GM12878 (cell line): ENCODE measurements at regions not wholly inside any gene's neighbourhood (a gene's known extent, or its start where the extent isn't known, plus 50 kb on each side); places are given as distances from the start of the nearest gene placed in this dataset.

ENCODE experiments used
- CREM ChIP-seq: IDR thresholded peaks from 2 replicates; pipeline ENCODE4 v1.6.1; 2014; ENCODE audit warnings: antibody characterized with exemption, low read depth
- CTCF ChIP-seq, 3 experiments: IDR thresholded peaks in 2 of 3; conservative IDR thresholded peaks in 1 of 3; 2 replicates each; pipeline ENCODE4 v1.5.1; 2011; ENCODE audit warnings: low read depth in 3 of 3, low read length in 3 of 3, mild to moderate bottlenecking in 3 of 3, control low read depth in 2 of 3, moderate library complexity in 2 of 3, inconsistent platforms in 1 of 3, mixed read lengths in 1 of 3; ENCODE audit not compliant: control insufficient read depth in 2 of 3, insufficient read depth in 1 of 3; ENCODE audit errors: extremely low read depth in 1 of 3
- EP300 ChIP-seq, 2 experiments: fragments of 150-350 bp in 1 of 2; IDR thresholded peaks; 2 replicates each; pipeline ENCODE4 v1.6.1; 2011 to 2012; ENCODE audit warnings: low read depth in 2 of 2, low read length in 2 of 2, borderline replicate concordance in 1 of 2, improper control_type of control experiment in 1 of 2, inconsistent platforms in 1 of 2; ENCODE audit not compliant: control insufficient read depth in 1 of 2
- MYC ChIP-seq: IDR thresholded peaks from 2 replicates; pipeline ENCODE4 v1.6.1; 2011; ENCODE audit warnings: mild to moderate bottlenecking, low read length, moderate library complexity, inconsistent platforms; ENCODE audit not compliant: insufficient read depth, insufficient replicate concordance, insufficient read length, severe bottlenecking
- POLR2A ChIP-seq: IDR thresholded peaks from 2 replicates; pipeline ENCODE4 v1.6.1; 2011; ENCODE audit warnings: low read depth, mild to moderate bottlenecking, low read length
- POLR2AphosphoS5 ChIP-seq: IDR thresholded peaks from 2 replicates; pipeline ENCODE4 v1.6.1; 2011; ENCODE audit warnings: mild to moderate bottlenecking, low read length, inconsistent platforms
- RFX5 ChIP-seq: IDR thresholded peaks from 2 replicates; pipeline ENCODE4 v1.6.1; 2011; ENCODE audit warnings: low read depth, low read length, improper control_type of control experiment
- SRF ChIP-seq, 2 experiments: IDR thresholded peaks; 2 replicates each; pipeline ENCODE4 v1.6.1; 2011; ENCODE audit warnings: low read depth in 2 of 2, low read length in 2 of 2, mild to moderate bottlenecking in 1 of 2, moderate library complexity in 1 of 2

- TF ChIP-seq MYC (no peak), POLR2A (no peak), EP300 (IDR thresholded peaks at IDR 0.05; ENCODE audit: borderline replicate concordance in 1 of 2, control insufficient read depth in 1 of 2, low read depth in 2 of 2, low read length in 2 of 2) (no peak), CREM (no peak), SRF (IDR thresholded peaks at IDR 0.05; ENCODE audit: low read depth in 2 of 2, low read length in 2 of 2) (no peak), POLR2AphosphoS5 (no peak), RFX5 (no peak), CTCF (IDR thresholded peaks at IDR 0.05 in 2 of 3, conservative IDR thresholded peaks at IDR 0.05 in 1 of 3; ENCODE audit: control insufficient read depth in 2 of 3, extremely low read depth in 1 of 3, insufficient read depth in 1 of 3, low read depth in 3 of 3, low read length in 3 of 3) (no peak)
These were observed 547.6 kb downstream of the BUD13 start for GRCh38 chr11:116225236-116225635.
